ENCODE measurements at regions not wholly inside any gene's neighbourhood (a gene's known extent, or its start where the extent isn't known, plus 50 kb on each side); places are given as distances from the start of the nearest gene placed in this dataset.

GRCh38 chr17:22518185-22518584 lies 825.9 kb downstream of the KCNJ18 start:
- TF ChIP-seq POLR2A (IDR thresholded peaks at IDR 0.05; ENCODE audit: low read depth, low read length) (no peak), TAF1 (IDR thresholded peaks at IDR 0.05; ENCODE audit: borderline replicate concordance, low read depth, low read length) (no peak)
